ENCODE measurements at regions not wholly inside any gene's neighbourhood (a gene's known extent, or its start where the extent isn't known, plus 50 kb on each side); places are given as distances from the start of the nearest gene placed in this dataset.
"Not testable (repeated sequence)": the region's sequence is repeated elsewhere in the genome, so short reads cannot be mapped to it uniquely, and the experiment has no call there.

DNA sequence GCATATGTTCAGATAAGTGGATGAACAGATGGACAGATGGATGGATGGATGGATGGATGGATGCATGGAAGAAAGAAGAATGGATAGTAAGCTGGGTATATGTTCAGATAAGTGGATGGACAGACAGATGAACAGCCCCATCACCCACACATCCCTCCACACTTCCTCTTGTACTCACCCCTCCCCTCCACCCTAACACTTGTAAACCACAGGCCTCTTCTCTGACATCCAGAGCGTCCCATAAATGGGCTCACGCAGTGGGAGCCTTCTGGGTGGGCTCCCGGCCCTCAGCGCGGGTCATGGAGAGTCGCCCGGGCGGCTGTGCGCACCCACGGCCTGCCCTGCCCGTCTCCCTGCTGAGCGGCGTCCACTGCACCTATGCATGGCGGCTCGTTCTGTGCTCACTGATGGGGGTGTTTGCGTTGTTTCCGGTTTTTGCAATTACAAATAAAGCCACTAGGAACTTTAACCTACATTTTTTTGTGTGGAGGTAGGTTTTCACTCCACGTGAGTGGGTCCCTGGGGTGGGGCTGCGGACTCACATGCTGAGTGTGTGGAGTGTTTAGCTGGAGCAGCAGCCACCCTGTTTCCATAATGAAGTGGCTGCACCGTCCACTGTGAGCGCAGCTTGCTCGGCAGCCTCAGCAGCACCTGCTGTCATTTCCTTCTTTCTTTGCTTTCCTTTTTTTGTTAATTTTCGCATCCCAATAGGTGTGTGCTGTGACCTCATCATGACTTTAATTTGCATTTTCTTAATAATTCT lies 78.8 kb upstream of the SFSWAP start:
- DNase-seq (ENCODE audit: low read depth): not testable (repeated sequence)

DNA sequence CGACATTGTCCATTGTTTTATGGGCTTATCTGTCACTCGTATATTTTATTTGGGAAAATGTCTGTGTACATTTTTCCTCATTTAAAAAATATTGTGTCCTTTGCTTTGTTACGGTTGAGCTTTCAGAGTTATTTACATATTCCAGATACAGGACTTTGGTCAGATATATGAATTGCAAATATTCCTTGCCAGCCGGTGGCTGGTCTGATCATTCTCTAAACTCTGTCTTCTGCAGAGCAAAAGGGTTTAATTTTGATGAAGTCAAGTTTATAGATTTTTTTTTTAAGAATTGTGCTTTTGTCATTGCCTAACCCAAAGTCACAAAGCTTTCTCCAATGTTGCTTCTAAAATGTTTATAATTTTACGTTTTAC lies 78.3 kb upstream of the SFSWAP start:
- not testable (repeated sequence) for DNase-seq (ENCODE audit: low read depth)

- DNase-seq (ENCODE audit: low read depth): not testable (repeated sequence)
Observed at GRCh38 chr12:131633610-131634009, 77.3 kb upstream of the SFSWAP start.

DNA sequence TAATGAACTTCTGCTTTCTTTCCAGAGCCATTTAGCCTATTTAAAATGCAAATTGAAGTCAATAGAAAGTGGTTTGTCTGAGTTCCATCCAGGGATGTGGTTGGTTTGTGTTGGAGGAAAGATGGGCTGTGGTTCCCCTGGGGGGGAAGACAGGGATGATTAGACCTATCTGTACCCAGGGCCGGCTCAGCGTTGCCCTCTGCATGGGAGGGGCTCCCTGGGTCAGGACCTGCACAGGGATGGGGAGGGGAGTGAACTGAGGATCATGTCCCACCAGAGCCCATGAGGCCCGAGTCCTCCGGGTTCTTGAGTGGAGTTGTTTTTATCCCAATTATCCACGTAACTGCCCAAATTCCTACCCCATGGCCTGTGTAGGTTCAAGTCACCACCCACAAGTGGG lies 76.9 kb upstream of the SFSWAP start:
- DNase-seq (ENCODE audit: low read depth): no peak

DNA sequence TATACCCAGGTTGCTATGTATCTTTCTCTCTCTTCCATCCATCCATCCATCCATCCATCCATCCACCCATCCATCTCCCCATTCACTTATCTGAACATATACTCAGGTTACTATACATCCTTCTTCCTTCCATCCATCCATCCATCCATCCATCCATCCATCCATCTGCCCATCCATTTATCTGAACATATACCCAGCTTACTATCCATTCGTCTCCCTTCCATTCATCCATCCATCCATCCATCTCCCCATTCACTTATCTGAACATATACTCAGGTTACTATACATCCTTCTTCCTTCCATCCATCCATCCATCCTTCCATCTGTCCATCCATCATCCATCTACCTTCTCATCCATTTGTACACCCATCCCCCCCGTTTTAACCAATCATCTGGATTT lies 75.9 kb upstream of the SFSWAP start:
- not testable (repeated sequence) for DNase-seq (ENCODE audit: low read depth)

- DNase-seq (ENCODE audit: low read depth): no peak
Observed at GRCh38 chr12:131635491-131636122, 75.3 kb upstream of the SFSWAP start.

GRCh38 chr12:131636266-131636665 lies 74.6 kb upstream of the SFSWAP start:
- no peak for DNase-seq (ENCODE audit: low read depth)

- no peak for DNase-seq (ENCODE audit: low read depth)
Observed at GRCh38 chr12:131636940-131637750, 73.7 kb upstream of the SFSWAP start.

DNA sequence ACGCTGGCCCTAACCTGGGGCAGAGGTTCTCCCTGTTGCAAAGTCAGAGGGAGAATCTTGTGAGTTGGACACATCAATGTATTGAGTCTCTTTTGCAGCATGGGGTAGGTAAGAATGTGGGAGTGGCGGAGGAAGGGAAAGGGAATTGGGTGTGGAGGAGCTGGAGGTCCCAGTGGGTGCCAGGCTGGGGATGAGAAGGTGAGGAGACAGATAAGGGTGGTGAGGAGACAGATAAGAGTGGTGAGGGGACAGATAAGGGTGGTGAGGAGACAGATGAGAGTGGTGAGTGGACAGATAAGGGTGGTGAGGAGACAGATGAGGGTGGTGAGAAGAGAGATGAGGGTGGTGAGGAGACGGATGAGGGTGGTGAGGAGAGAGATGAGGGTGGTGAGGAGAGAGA lies 72.9 kb upstream of the SFSWAP start:
- no peak for DNase-seq (ENCODE audit: low read depth)

DNA sequence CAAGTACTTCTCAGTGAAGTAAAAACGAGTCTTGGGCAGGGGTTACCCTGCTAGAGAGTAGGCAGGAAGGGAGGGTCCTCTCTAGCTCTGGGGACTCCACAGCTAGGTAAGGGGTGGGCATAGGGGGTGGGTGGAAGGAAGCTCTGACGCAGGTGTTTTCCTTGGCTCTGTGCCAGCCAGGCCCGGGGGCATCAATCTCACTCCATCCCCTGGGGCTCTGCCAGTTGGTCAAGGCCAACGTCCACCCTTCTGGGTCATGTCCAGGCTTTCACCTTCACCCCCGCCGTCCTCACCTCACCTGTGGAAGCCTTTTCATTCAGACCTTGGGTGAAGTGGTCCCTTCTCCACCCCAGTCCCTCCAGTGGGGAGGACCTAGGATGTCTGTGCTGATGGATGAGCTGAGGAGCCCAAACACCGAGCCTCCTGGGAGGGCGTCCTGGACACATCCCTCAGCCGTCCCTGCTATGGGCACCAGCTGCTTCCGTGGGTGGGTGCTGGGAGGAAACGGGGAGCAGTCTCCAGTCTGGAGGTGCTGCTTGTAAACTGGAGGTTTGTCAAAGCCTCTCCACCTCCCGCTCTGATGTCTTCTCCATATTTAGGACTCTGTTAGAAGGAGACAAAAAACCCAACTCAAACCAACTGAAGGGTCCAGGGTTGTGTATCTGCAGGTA lies 71.5 kb upstream of the SFSWAP start:
- no peak for DNase-seq (ENCODE audit: low read depth)

DNA sequence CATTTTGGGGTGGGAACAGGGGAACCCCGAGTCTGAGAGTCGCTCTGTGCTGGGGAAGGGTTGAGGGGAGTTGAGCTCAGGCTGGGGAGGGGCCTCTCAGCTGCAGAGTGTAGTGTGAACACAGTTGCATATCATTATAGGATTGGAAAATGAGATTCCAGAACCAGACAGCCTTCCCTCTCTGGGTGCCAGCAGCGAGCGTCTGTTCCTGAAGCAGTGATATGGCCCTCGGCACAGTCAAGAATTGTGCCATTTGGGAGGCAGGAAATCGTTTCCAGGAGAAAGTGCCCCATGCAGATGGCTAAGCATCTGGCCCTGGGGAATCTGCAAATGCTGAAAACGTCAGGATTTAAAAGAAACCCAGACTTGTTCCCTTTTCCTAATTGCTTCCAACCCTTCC lies 70.4 kb upstream of the SFSWAP start:
- DNase-seq (ENCODE audit: low read depth): no peak

DNA sequence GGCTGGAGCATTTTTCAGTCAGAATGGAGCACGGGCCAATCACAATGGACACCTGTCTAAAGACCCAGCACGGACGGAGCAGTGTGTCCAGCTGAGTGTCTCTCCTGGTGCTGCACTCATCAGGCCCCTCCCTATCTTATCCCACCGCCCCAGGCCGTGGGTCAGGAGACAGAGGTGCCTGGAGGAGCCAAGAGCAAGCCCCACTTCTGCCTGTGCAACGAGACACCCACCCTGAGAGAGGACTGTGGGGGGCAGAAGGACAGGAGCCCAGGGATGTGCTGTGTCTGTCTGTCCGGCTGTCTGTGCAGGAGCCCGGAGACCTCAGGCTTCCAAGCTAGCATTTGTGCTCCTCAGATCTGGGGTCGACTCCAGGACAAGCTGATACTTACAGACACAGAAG lies 69.6 kb upstream of the SFSWAP start:
- no peak for DNase-seq (ENCODE audit: low read depth)

- no peak for DNase-seq (ENCODE audit: low read depth)
Observed at GRCh38 chr12:131642101-131642540, 68.8 kb upstream of the SFSWAP start.

- no peak for DNase-seq (ENCODE audit: low read depth)
Observed at GRCh38 chr12:131642771-131643170, 68.1 kb upstream of the SFSWAP start.

DNA sequence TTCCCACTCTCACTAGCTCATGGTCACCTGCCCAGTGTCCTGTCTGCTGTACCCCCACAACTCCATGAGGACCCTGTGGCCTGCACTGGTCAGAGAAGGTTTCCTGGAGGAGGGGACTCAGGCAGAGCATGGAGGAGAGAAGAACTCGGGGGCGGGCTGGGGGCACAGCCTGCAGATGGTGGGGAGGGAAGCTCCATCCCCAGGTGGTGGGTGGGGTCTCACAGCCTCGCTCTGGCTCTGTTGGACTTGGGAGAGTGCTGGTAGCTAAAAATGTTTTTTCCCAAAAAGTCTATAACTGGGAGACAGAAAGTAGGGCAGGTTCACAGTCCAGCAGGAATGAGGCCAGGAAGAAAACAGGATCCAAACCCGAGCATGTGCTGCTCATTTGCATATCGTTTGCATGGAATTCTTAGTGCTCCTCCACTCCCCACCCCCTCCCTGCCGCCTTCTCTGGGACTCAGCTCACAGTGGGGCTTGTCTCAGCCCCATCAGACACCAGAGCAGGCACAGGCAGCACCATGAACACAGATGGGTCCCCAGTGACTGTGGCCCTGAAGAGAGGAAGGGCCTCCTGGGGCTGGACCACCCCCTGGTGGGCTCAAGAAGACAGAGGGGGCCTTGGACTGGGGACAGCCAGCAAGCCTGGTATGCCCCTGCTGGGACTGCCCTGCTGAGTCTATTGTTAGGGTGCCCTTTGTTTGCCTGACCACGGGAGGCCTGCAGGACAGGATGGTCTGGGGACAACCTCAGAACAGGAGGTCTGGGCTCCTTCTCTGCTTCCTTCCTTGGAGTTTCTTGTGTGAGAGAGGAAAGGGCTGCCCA lies 67.0 kb upstream of the SFSWAP start:
- no peak for DNase-seq (ENCODE audit: low read depth)

GRCh38 chr12:131644481-131644880 lies 66.4 kb upstream of the SFSWAP start:
- no peak for DNase-seq (ENCODE audit: low read depth)

GRCh38 chr12:131644917-131645316 lies 66.0 kb upstream of the SFSWAP start:
- not testable (repeated sequence) for DNase-seq (ENCODE audit: low read depth)

- DNase-seq (ENCODE audit: low read depth): not testable (repeated sequence)
Observed at GRCh38 chr12:131645557-131645956, 65.3 kb upstream of the SFSWAP start.

- DNase-seq (ENCODE audit: low read depth): not testable (repeated sequence)
Observed at GRCh38 chr12:131646444-131646843, 64.4 kb upstream of the SFSWAP start.

DNA sequence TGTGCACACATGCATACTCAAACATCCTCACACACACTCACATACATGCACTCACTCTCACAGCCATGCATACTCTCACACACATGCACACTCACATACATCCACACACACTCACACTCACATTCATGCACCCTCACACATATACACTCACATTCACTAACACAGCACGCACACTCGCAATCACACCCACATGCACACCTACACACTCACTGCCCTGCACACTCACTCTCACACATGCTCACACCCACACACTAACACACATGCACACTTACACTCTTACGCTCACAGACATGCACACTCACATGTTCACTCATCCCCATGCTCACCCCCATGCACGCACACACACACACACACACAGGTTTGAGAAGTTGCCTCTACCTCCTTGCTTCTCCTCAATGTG lies 63.2 kb upstream of the SFSWAP start:
- DNase-seq (ENCODE audit: low read depth): no peak

Measured in M059J (cell line).